DLD1 (cell line): ENCODE measurements at regions not wholly inside any gene's neighbourhood (a gene's known extent, or its start where the extent isn't known, plus 50 kb on each side); places are given as distances from the start of the nearest gene placed in this dataset.

Experiments used
- in situ Hi-C: cut with HindIII; loops from 2 replicates; pipeline ENCODE4 v1.10.0; 2017; ENCODE audit warnings: low sequenced_read_pairs

- in situ Hi-C loops = no loop called here
These were observed 152.8 kb downstream of the BCL11A start for GRCh38 chr2:60400462-60401246.

- in situ Hi-C loops = no loop called here
These were observed 159.0 kb downstream of the BCL11A start for GRCh38 chr2:60394463-60394862.

GRCh38 chr2:60391649-60392375 lies 161.6 kb downstream of the BCL11A start:
- in situ Hi-C loops = no loop called here

- in situ Hi-C loops = no loop called here
These were observed 162.2 kb downstream of the BCL11A start for GRCh38 chr2:60391230-60391629.

- in situ Hi-C loops = no loop called here
These were observed 167.0 kb downstream of the BCL11A start for GRCh38 chr2:60386436-60386835.

- in situ Hi-C loops = no loop called here
These were observed 167.8 kb downstream of the BCL11A start for GRCh38 chr2:60385648-60386047.

GRCh38 chr2:60383401-60384143 lies 169.9 kb downstream of the BCL11A start:
- in situ Hi-C loops = loop anchor here (5.0 kb wide), 1 partner anchor 54 kb away; no protein-coding TSS in a partner anchor

GRCh38 chr2:60380411-60380810 lies 173.0 kb downstream of the BCL11A start:
- in situ Hi-C loops = loop anchor here (5.0 kb wide), 1 partner anchor 57 kb away; no protein-coding TSS in a partner anchor

GRCh38 chr2:60379684-60380083 lies 173.8 kb downstream of the BCL11A start:
- in situ Hi-C loops = loop anchor here (5.0 kb wide), 1 partner anchor 58 kb away; no protein-coding TSS in a partner anchor

GRCh38 chr2:60379216-60379615 lies 174.2 kb downstream of the BCL11A start:
- in situ Hi-C loops = no loop called here

GRCh38 chr2:60377825-60378224 lies 175.6 kb downstream of the BCL11A start:
- in situ Hi-C loops = no loop called here

GRCh38 chr2:60376252-60376651 lies 177.2 kb downstream of the BCL11A start:
- in situ Hi-C loops = no loop called here

- in situ Hi-C loops = no loop called here
These were observed 181.8 kb downstream of the BCL11A start for GRCh38 chr2:60371681-60372080.

- in situ Hi-C loops = no loop called here
These were observed 182.2 kb downstream of the BCL11A start for GRCh38 chr2:60371219-60371618.

- in situ Hi-C loops = no loop called here
These were observed 182.6 kb downstream of the BCL11A start for GRCh38 chr2:60370814-60371213.

- in situ Hi-C loops = no loop called here
These were observed 185.0 kb downstream of the BCL11A start for GRCh38 chr2:60368456-60368855.

- in situ Hi-C loops = no loop called here
These were observed 187.2 kb downstream of the BCL11A start for GRCh38 chr2:60366135-60366712.

- in situ Hi-C loops = no loop called here
These were observed 187.9 kb downstream of the BCL11A start for GRCh38 chr2:60365556-60365955.

GRCh38 chr2:60364491-60364890 lies 189.0 kb downstream of the BCL11A start:
- in situ Hi-C loops = no loop called here

GRCh38 chr2:60361498-60361897 lies 192.0 kb downstream of the BCL11A start:
- in situ Hi-C loops = no loop called here

- in situ Hi-C loops = no loop called here
These were observed 193.9 kb downstream of the BCL11A start for GRCh38 chr2:60359569-60359968.
